ENCODE measurements at regions not wholly inside any gene's neighbourhood (a gene's known extent, or its start where the extent isn't known, plus 50 kb on each side); places are given as distances from the start of the nearest gene placed in this dataset.
A peak's percentile ranks its signal among the peaks of the same experiment; 100 is the strongest.

DNA sequence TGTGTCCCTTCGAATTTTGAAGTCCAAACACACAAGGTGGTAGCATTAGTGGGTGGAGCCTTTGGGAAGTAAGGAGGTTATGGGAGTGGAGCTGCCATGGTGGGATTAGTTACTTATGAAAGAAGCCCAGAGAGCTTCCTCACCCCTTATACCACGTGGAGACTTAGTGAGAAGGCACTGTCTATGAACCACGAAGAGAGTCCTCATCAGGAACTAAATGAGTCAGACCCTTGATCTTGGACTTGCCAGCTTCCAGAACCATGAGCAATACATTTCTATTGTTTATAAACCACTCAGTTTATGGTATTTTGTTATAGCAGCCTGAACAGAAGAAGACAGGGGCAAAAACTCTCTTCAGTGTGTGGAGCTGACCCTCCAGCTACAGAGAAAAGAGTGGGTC, 259.3 kb upstream of the AJAP1 start:
- Histone ChIP-seq H3K9me3 (peaks cover 0 to 24% (median 9%) of the 10 kb centered on the region in 12 donors), H3K4me3 (no peak overlapping the region), H3K27me3 (no peaks in the 10 kb centered on the region), H3K4me1 (peaks cover 0 to 8% (median 0%) of the 10 kb centered on the region in 12 donors), H3K27ac (no peak overlapping the region), H3K36me3 (no peaks in the 10 kb centered on the region)
- WGBS, 4 donors: 46 to 68% (median 58%) methylated on average over 3 of the region's 3 CpGs
- no peak for TF ChIP-seq POLR2A (IDR thresholded peaks at IDR 0.05)
- TF ChIP-seq, protein P1, sequence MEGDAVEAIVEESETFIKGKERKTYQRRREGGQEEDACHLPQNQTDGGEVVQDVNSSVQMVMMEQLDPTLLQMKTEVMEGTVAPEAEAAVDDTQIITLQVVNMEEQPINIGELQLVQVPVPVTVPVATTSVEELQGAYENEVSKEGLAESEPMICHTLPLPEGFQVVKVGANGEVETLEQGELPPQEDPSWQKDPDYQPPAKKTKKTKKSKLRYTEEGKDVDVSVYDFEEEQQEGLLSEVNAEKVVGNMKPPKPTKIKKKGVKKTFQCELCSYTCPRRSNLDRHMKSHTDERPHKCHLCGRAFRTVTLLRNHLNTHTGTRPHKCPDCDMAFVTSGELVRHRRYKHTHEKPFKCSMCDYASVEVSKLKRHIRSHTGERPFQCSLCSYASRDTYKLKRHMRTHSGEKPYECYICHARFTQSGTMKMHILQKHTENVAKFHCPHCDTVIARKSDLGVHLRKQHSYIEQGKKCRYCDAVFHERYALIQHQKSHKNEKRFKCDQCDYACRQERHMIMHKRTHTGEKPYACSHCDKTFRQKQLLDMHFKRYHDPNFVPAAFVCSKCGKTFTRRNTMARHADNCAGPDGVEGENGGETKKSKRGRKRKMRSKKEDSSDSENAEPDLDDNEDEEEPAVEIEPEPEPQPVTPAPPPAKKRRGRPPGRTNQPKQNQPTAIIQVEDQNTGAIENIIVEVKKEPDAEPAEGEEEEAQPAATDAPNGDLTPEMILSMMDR (IDR thresholded peaks at IDR 0.05): no peak
- intact Hi-C loops (cut with DNase I): no loop called here
- DNase-seq (no peak), ATAC-seq (no peak)

DNA sequence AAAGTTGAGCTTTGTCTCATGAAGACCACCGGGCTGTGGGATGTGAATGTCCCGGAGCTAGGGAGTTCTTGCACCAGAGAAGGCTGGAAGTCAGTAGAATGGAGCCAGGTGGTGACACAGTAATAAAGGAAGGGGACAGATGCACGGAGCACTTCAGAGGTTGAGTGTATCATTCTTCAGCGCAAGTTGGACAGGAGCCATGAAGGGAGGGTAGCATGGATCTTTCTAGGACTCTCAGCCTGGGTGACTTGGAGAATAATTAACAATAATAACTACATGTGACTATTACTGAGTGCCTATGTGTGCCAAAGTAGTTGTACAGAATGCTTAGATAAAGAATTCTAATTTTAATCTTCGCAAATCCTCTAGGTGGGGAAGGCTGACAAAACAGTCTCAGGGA, 258.7 kb upstream of the AJAP1 start:
- 67 to 86% (median 82%) methylated on average over 5 of the region's 5 CpGs for WGBS, 4 donors
- ATAC-seq: no peak
- H3K27me3 ChIP-seq: no peaks in the 10 kb centered on the region
- TF ChIP-seq, protein P1 (IDR thresholded peaks at IDR 0.05): no peak
- TF ChIP-seq POLR2A (IDR thresholded peaks at IDR 0.05): no peak
- H3K4me1 ChIP-seq: peaks cover 0 to 8% (median 0%) of the 10 kb centered on the region in 12 donors
- no peaks in the 10 kb centered on the region for H3K36me3 ChIP-seq
- no peak overlapping the region for H3K27ac ChIP-seq
- no peak for DNase-seq
- intact Hi-C loops (cut with DNase I): no loop called here
- peaks cover 0 to 24% (median 9%) of the 10 kb centered on the region in 12 donors for H3K9me3 ChIP-seq
- H3K4me3 ChIP-seq: no peak overlapping the region

DNA sequence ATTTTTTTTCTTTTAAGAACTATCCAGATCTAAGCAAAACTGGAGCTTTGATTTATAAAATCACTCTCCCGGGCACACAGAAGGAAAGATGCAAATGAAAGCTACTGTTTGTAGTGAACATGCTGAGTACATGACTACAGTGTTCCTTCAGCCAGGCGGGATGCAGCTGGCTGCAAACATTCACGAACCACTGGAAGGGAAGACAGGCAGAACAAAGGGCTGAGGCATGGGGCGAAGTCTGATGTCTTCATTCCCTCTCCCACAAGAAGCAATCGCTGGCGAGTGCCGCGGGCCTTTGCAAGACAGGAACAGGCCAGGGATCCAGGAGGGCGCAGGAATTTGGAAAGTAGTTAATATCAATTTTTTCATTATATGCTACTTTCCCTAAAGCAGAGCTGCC, 257.9 kb upstream of the AJAP1 start:
- peaks cover 0 to 8% (median 0%) of the 10 kb centered on the region in 12 donors for H3K4me1 ChIP-seq
- H3K9me3 ChIP-seq: peaks cover 0 to 24% (median 9%) of the 10 kb centered on the region in 12 donors
- intact Hi-C loops (cut with DNase I): no loop called here
- DNase-seq (no peak), ATAC-seq (no peak)
- WGBS, 4 donors: 67 to 76% (median 71%) methylated on average over 9 of the region's 9 CpGs
- H3K27me3 ChIP-seq: no peaks in the 10 kb centered on the region
- H3K36me3 ChIP-seq: no peaks in the 10 kb centered on the region
- no peak overlapping the region for H3K27ac ChIP-seq
- no peak overlapping the region for H3K4me3 ChIP-seq
- TF ChIP-seq, protein P1 (IDR thresholded peaks at IDR 0.05): no peak

DNA sequence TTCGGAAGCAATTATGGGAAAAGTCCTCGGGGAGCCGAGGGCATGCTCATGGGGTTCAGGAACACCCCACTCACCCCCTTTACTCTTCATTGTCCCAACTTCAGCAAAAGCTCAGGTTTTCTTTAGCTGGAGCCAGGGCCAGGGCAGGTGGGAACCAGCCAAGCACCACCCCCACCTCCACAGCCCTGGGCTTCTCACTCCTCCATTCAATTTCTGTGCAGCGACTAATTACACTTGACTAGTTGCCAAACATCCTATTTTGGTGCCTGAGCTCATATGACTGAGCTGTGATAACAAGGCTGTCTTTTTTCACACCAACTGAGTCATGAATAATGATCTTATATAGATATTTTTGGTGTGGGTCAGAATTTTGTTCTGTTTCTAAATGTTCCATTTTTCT, 257.2 kb upstream of the AJAP1 start:
- Histone ChIP-seq H3K27me3 (no peaks in the 10 kb centered on the region), H3K36me3 (no peaks in the 10 kb centered on the region), H3K4me1 (peaks cover 0 to 8% (median 0%) of the 10 kb centered on the region in 12 donors), H3K9me3 (peaks cover 0 to 24% (median 9%) of the 10 kb centered on the region in 12 donors), H3K27ac (no peak overlapping the region), H3K4me3 (no peak overlapping the region)
- TF ChIP-seq, protein P1 (IDR thresholded peaks at IDR 0.05): no peak
- no peak for TF ChIP-seq POLR2A (IDR thresholded peaks at IDR 0.05)
- ATAC-seq: peak in 1 of 4 donors; percentile 58
- 56 to 78% (median 63%) methylated on average over 4 of the region's 4 CpGs for WGBS, 4 donors
- no peak for DNase-seq
- intact Hi-C loops (cut with DNase I): no loop called here
